Liver (tissue), 8 donors: ENCODE measurements at regions not wholly inside any gene's neighbourhood (a gene's known extent, or its start where the extent isn't known, plus 50 kb on each side); places are given as distances from the start of the nearest gene placed in this dataset.

Experiments
- DNase-seq: peaks from one replicate; pipeline ENCODE4 v3.0.0-alpha.2; 2017; ENCODE audit warnings: low spot score
- H3K27ac ChIP-seq, 2 donors: one replicate each; pipeline ENCODE4 v1.7.0; 2013; ENCODE audit warnings: inconsistent platforms in 2 of 2, low read length in 2 of 2, control low read depth in 1 of 2, low read depth in 1 of 2, mild to moderate bottlenecking in 1 of 2
- H3K27me3 ChIP-seq, 4 donors: one replicate each; pipeline versions ENCODE4 v1.6.1 to v1.7.0; 2013; ENCODE audit warnings: low read length in 3 of 4, inconsistent platforms in 1 of 4, mild to moderate bottlenecking in 1 of 4, moderate library complexity in 1 of 4; ENCODE audit not compliant: control insufficient read depth in 4 of 4, insufficient read depth in 4 of 4
- H3K36me3 ChIP-seq, 4 donors: one replicate each; pipeline versions ENCODE4 v1.6.1 to v1.7.0; 2013; ENCODE audit warnings: low read length in 3 of 4, mild to moderate bottlenecking in 3 of 4, low read depth in 1 of 4, moderate library complexity in 1 of 4; ENCODE audit not compliant: control insufficient read depth in 4 of 4, insufficient read depth in 3 of 4
- H3K4me1 ChIP-seq, 4 donors: one replicate each; pipeline versions ENCODE4 v1.6.1 to v1.7.0; 2013; ENCODE audit warnings: low read length in 3 of 4, mild to moderate bottlenecking in 3 of 4, moderate library complexity in 1 of 4; ENCODE audit not compliant: control insufficient read depth in 4 of 4, insufficient read depth in 4 of 4
- H3K4me3 ChIP-seq, 3 donors: one replicate each; pipeline versions ENCODE4 v1.6.1 to v1.7.0; 2013; ENCODE audit warnings: low read length in 3 of 3, control low read depth in 1 of 3, low read depth in 1 of 3, mild to moderate bottlenecking in 1 of 3
- H3K9ac ChIP-seq, 2 donors: one replicate each; pipeline ENCODE4 v1.7.0; 2013; ENCODE audit warnings: low read length in 2 of 2, mild to moderate bottlenecking in 2 of 2, moderate library complexity in 2 of 2, control low read depth in 1 of 2, low read depth in 1 of 2
- H3K9me3 ChIP-seq, 4 donors: one replicate each; pipeline versions ENCODE4 v1.6.1 to v1.7.0; 2013; ENCODE audit warnings: low read length in 3 of 4; ENCODE audit not compliant: control insufficient read depth in 4 of 4
- ATF3 ChIP-seq: IDR thresholded peaks from 2 replicates; pipeline ENCODE4 v1.6.1; 2016; ENCODE audit warnings: antibody characterized with exemption
- CTCF ChIP-seq: fragments of 150-350 bp; IDR thresholded peaks from 2 replicates; pipeline ENCODE4 v1.5.1; 2017; ENCODE audit warnings: improper control_type of control experiment, low read depth, low read length; ENCODE audit not compliant: missing input control
- EGR1 ChIP-seq, 2 donors: IDR thresholded peaks; 2 replicates each; pipeline ENCODE4 v1.6.1; 2016 to 2018; ENCODE audit warnings: antibody characterized with exemption in 2 of 2, low read depth in 2 of 2
- FOXA1 ChIP-seq: IDR thresholded peaks from 2 replicates; pipeline ENCODE4 v1.6.1; 2016; ENCODE audit warnings: antibody characterized with exemption
- FOXA2 ChIP-seq: IDR thresholded peaks from 2 replicates; pipeline ENCODE4 v1.6.1; 2016; ENCODE audit warnings: antibody characterized with exemption
- GABPA ChIP-seq, 2 donors: IDR thresholded peaks in 1 of 2; conservative IDR thresholded peaks in 1 of 2; 2 replicates each; pipeline ENCODE4 v1.6.1; 2016; ENCODE audit warnings: antibody characterized with exemption in 2 of 2, mild to moderate bottlenecking in 1 of 2, moderate library complexity in 1 of 2
- HNF4A ChIP-seq, 2 donors: conservative IDR thresholded peaks; 2 replicates each; pipeline ENCODE4 v1.6.1; 2016; ENCODE audit warnings: antibody characterized with exemption in 2 of 2, mild to moderate bottlenecking in 2 of 2
- HNF4G ChIP-seq: IDR thresholded peaks from 2 replicates; pipeline ENCODE4 v1.6.1; 2016; ENCODE audit warnings: antibody characterized with exemption
- JUND ChIP-seq, 2 donors: IDR thresholded peaks; 2 replicates each; pipeline ENCODE4 v1.6.1; 2016; ENCODE audit warnings: antibody characterized with exemption in 2 of 2
- MAX ChIP-seq: IDR thresholded peaks from 2 replicates; pipeline ENCODE4 v1.6.1; 2016; ENCODE audit warnings: antibody characterized with exemption
- NR2F2 ChIP-seq: IDR thresholded peaks from 2 replicates; pipeline ENCODE4 v1.6.1; 2016; ENCODE audit warnings: antibody characterized with exemption
- RAD21 ChIP-seq, 2 donors: IDR thresholded peaks; 2 replicates each; pipeline ENCODE4 v1.6.1; 2016; ENCODE audit warnings: antibody characterized with exemption in 2 of 2, mild to moderate bottlenecking in 2 of 2
- REST ChIP-seq: IDR thresholded peaks from 2 replicates; pipeline ENCODE4 v1.6.1; 2016; ENCODE audit warnings: antibody characterized with exemption, mild to moderate bottlenecking
- SP1 ChIP-seq: IDR thresholded peaks from 2 replicates; pipeline ENCODE4 v1.6.1; 2018; ENCODE audit warnings: antibody characterized with exemption, mild to moderate bottlenecking
- TAF1 ChIP-seq: conservative IDR thresholded peaks from 2 replicates; pipeline ENCODE4 v1.6.1; 2016; ENCODE audit warnings: antibody characterized with exemption, mild to moderate bottlenecking
- YY1 ChIP-seq: IDR thresholded peaks from 2 replicates; pipeline ENCODE4 v1.6.1; 2016; ENCODE audit warnings: antibody characterized with exemption, mild to moderate bottlenecking
- ZBTB33 ChIP-seq: IDR thresholded peaks from 2 replicates; pipeline ENCODE4 v1.6.1; 2016; ENCODE audit warnings: antibody characterized with exemption
- WGBS: extraction: QIAGEN DNeasy Blood & Tissue Kit; methylation state at CpG from one replicate; pipeline ENCODE4 v1.1.7; 2013; 5-methylcytosine and 5-hydroxymethylcytosine counted together
- donor health status: healthy.
- donor health status: healthy.
- donor health status: healthy.
- donor health status: healthy.
- donor health status: healthy.

- DNase-seq = peak; percentile 24
- 65% methylated on average over 12 of the region's 12 CpGs for WGBS
- no peak overlapping the region for H3K27ac ChIP-seq
- no peak overlapping the region for H3K4me3 ChIP-seq
- H3K36me3 ChIP-seq = no peaks in the 10 kb centered on the region
- H3K27me3 ChIP-seq = peaks cover 0 to 4% (median 1%) of the 10 kb centered on the region in 4 donors
- H3K4me1 ChIP-seq = no peaks in the 10 kb centered on the region
- no peak overlapping the region for H3K9ac ChIP-seq
- TF ChIP-seq EGR1 (IDR thresholded peaks at IDR 0.05; ENCODE audit: low read depth in 2 of 2) (no peak), YY1 (no peak), HNF4G (no peak), ZBTB33 (no peak), ATF3 (no peak), CTCF (no peak), NR2F2 (no peak), HNF4A (conservative IDR thresholded peaks at IDR 0.05) (no peak), RAD21 (IDR thresholded peaks at IDR 0.05) (no peak), TAF1 (no peak), GABPA (IDR thresholded peaks at IDR 0.05 in 1 of 2, conservative IDR thresholded peaks at IDR 0.05 in 1 of 2) (no peak), FOXA2 (no peak), SP1 (no peak), MAX (no peak), REST (no peak), FOXA1 (no peak)
- peaks cover 0 to 2% (median 0%) of the 10 kb centered on the region in 4 donors for H3K9me3 ChIP-seq
Observed at GRCh38 chr2:121019071-121019470, 265.9 kb downstream of the TFCP2L1 start.

GRCh38 chr2:121019756-121020155 is 265.2 kb downstream of the TFCP2L1 start:
- DNase-seq = peak; percentile 26
- Histone ChIP-seq H3K9ac (no peak overlapping the region), H3K27ac (no peak overlapping the region), H3K9me3 (no peaks in the 10 kb centered on the region), H3K4me1 (no peaks in the 10 kb centered on the region), H3K4me3 (no peak overlapping the region), H3K36me3 (no peaks in the 10 kb centered on the region), H3K27me3 (peaks cover 0 to 4% (median 1%) of the 10 kb centered on the region in 4 donors)
- no peak for TF ChIP-seq SP1
- TF ChIP-seq HNF4G = no peak
- no peak for TF ChIP-seq JUND (IDR thresholded peaks at IDR 0.05)
- 71% methylated on average over 7 of the region's 7 CpGs for whole genome bisulfite sequencing
